Endodermal cell (in vitro differentiated cells): ENCODE measurements at regions not wholly inside any gene's neighbourhood (a gene's known extent, or its start where the extent isn't known, plus 50 kb on each side); places are given as distances from the start of the nearest gene placed in this dataset.

Source experiments
- DNase-seq: peaks from one replicate; pipeline ENCODE4 v3.0.0-alpha.2; 2017
- H3K27ac ChIP-seq: 2 replicates; pipeline ENCODE4 v1.5.1; 2013; ENCODE audit warnings: mild to moderate bottlenecking, low read depth, low read length, moderate library complexity
- H3K27me3 ChIP-seq: 2 replicates; pipeline ENCODE4 v1.6.1; 2013; ENCODE audit warnings: mild to moderate bottlenecking, low read length, moderate library complexity; ENCODE audit not compliant: insufficient read depth, control insufficient read depth, poor library complexity, severe bottlenecking
- H3K36me3 ChIP-seq: 2 replicates; pipeline ENCODE4 v1.7.0; 2013; ENCODE audit warnings: mild to moderate bottlenecking, low read length, moderate library complexity; ENCODE audit not compliant: control insufficient read depth, insufficient read depth
- H3K4me1 ChIP-seq: one replicate; pipeline ENCODE4 v1.7.0; 2013; ENCODE audit warnings: low read length; ENCODE audit not compliant: control insufficient read depth, insufficient read depth
- H3K4me3 ChIP-seq: 2 replicates; pipeline ENCODE4 v1.5.1; 2013; ENCODE audit warnings: mild to moderate bottlenecking, low read length, moderate library complexity
- H3K9ac ChIP-seq: 2 replicates; pipeline ENCODE4 v1.6.1; 2013; ENCODE audit warnings: mild to moderate bottlenecking, low read length, moderate library complexity; ENCODE audit not compliant: poor library complexity, severe bottlenecking; ENCODE audit errors: extremely low read depth
- H3K9me3 ChIP-seq: 2 replicates; pipeline ENCODE4 v1.6.1; 2013; ENCODE audit warnings: mild to moderate bottlenecking, low read length, moderate library complexity; ENCODE audit not compliant: control insufficient read depth
- H3K27ac Mint-ChIP-seq: 2 replicates; pipeline ENCODE4 v1.8.0; 2020; ENCODE audit warnings: mixed read lengths
- H3K27me3 Mint-ChIP-seq: 2 replicates; pipeline ENCODE4 v1.8.0; 2021; ENCODE audit warnings: mild to moderate bottlenecking, mixed read lengths; ENCODE audit not compliant: insufficient read depth
- H3K36me3 Mint-ChIP-seq: 2 replicates; pipeline ENCODE4 v1.8.0; 2020; ENCODE audit warnings: low read depth, mixed read lengths
- H3K4me1 Mint-ChIP-seq: 2 replicates; pipeline ENCODE4 v1.8.0; 2020; ENCODE audit warnings: mixed read lengths
- H3K4me3 Mint-ChIP-seq: 2 replicates; pipeline ENCODE4 v1.8.0; 2020; ENCODE audit warnings: mild to moderate bottlenecking, moderate library complexity, mixed read lengths
- H3K9me3 Mint-ChIP-seq: 2 replicates; pipeline ENCODE4 v1.8.0; 2020; ENCODE audit warnings: mild to moderate bottlenecking, mixed read lengths
- WGBS, 2 experiments: methylation state at CpG; one replicate each; pipeline versions ENCODE4 v1.1.5 to v1.1.7; 2013; ENCODE audit warnings: missing lambda C conversion rate in 2 of 2, mixed read lengths in 1 of 2; ENCODE audit not compliant: insufficient coverage in 1 of 2, insufficient read length in 1 of 2; 5-methylcytosine and 5-hydroxymethylcytosine counted together
- TF ChIP-seq, protein P1 (sequence below): fragments of 200-600 bp; sonication (generic); conservative IDR thresholded peaks from 2 replicates; pipeline ENCODE4 v1.5.0; 2021; ENCODE audit warnings: antibody characterized with exemption, mild to moderate bottlenecking

DNA sequence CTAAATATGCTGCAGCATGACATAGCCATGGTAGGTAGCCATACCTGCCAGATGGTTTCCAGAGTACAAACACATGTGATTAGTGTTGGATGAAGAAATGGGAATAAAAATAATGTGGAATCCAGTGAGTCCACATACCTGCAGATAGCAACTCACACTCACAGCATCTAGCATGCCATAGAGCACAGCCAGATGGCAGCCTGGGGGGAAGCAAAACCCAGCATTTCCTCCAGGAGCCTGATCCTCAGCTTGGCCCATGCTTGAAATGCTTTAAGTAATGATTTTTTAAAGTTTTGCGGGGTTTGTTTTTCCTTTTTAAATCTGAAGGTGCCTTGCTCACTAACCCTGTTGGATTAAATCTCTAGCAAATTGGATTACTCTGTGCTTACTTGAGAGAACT lies 535.1 kb downstream of the STK39 start:
- Mint-ChIP-seq H3K4me3 (no peak overlapping the region), H3K9me3 (peaks cover 2% of the 10 kb centered on the region), H3K27ac (no peak overlapping the region), H3K4me1 (peaks cover 19% of the 10 kb centered on the region), H3K27me3 (peaks cover 19% of the 10 kb centered on the region), H3K36me3 (no peaks in the 10 kb centered on the region)
- WGBS, 2 experiments, result 89 to 97% methylated on average over 1 of the region's 1 CpG
- Histone ChIP-seq H3K27me3 (no peaks in the 10 kb centered on the region), H3K4me3 (peak overlapping the region; percentile 24), H3K9me3 (no peaks in the 10 kb centered on the region), H3K27ac (no peak overlapping the region), H3K36me3 (no peaks in the 10 kb centered on the region), H3K9ac (no peak overlapping the region), H3K4me1 (no peaks in the 10 kb centered on the region)
- TF ChIP-seq, protein P1, sequence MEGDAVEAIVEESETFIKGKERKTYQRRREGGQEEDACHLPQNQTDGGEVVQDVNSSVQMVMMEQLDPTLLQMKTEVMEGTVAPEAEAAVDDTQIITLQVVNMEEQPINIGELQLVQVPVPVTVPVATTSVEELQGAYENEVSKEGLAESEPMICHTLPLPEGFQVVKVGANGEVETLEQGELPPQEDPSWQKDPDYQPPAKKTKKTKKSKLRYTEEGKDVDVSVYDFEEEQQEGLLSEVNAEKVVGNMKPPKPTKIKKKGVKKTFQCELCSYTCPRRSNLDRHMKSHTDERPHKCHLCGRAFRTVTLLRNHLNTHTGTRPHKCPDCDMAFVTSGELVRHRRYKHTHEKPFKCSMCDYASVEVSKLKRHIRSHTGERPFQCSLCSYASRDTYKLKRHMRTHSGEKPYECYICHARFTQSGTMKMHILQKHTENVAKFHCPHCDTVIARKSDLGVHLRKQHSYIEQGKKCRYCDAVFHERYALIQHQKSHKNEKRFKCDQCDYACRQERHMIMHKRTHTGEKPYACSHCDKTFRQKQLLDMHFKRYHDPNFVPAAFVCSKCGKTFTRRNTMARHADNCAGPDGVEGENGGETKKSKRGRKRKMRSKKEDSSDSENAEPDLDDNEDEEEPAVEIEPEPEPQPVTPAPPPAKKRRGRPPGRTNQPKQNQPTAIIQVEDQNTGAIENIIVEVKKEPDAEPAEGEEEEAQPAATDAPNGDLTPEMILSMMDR, result no peak
- DNase-seq, result no peak

DNA sequence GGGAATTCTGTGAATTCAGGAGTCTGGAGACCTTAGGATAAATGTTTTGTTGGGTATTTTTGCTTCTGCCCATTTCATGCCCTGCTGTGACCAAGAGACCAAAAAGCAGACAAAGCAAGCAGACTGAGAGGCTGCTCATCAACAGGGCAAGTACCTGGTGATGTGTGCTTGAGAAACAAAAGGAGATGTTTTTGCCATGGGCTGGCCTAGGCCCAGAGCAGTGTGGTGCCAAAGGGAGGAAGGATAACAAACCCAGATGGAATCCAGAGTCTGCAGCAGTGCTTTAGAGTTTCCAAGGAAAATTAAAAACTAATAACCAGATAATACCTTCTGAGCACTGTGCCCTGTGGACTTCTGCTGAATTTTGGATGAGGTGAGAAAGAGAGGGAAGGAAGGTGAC lies 538.4 kb downstream of the STK39 start:
- H3K4me3 ChIP-seq, result no peak overlapping the region
- Mint-ChIP-seq H3K36me3 (no peaks in the 10 kb centered on the region), H3K4me1 (peaks cover 20% of the 10 kb centered on the region)

DNA sequence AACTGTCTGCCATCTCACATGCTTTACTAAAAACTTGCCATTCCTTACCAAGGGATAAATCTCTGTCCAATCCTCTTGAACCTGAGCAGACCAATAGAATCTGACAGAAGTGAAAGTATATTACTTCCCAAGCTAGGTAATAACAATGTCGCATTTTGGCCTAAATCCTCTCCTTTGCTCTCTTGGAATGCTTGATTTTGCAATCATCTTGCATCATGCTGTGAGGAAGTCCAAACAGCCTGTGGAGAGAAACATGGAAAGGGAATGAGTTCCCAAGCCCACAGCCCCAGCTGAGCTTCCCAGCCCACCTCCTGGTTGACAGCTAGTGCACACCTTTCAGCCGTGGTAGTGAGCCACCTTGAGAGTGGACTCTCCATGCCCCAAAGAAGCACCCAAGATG lies 540.6 kb downstream of the STK39 start:
- H3K4me1 Mint-ChIP-seq, result peaks cover 17% of the 10 kb centered on the region
- H3K36me3 Mint-ChIP-seq, result no peaks in the 10 kb centered on the region
- Histone ChIP-seq H3K27ac (no peak overlapping the region), H3K27me3 (no peaks in the 10 kb centered on the region), H3K9ac (no peak overlapping the region), H3K4me3 (no peak overlapping the region), H3K4me1 (peaks cover 4% of the 10 kb centered on the region), H3K9me3 (no peaks in the 10 kb centered on the region), H3K36me3 (no peaks in the 10 kb centered on the region)
- no peak for DNase-seq
- no peaks in the 10 kb centered on the region for H3K9me3 Mint-ChIP-seq
- no peak overlapping the region for H3K27ac Mint-ChIP-seq
- H3K4me3 Mint-ChIP-seq, result no peak overlapping the region
- 40 to 48% methylated on average over 2 of the region's 2 CpGs for WGBS, 2 experiments
- H3K27me3 Mint-ChIP-seq, result no peaks in the 10 kb centered on the region
- TF ChIP-seq, protein P1, result no peak

More for the DNA sequence above, 538.4 kb downstream of the STK39 start:
- Histone ChIP-seq H3K9me3 (no peaks in the 10 kb centered on the region), H3K9ac (no peak overlapping the region), H3K27ac (no peak overlapping the region), H3K27me3 (no peaks in the 10 kb centered on the region), H3K4me1 (peaks cover 4% of the 10 kb centered on the region), H3K36me3 (no peaks in the 10 kb centered on the region)
- TF ChIP-seq, protein P1, result no peak
- Mint-ChIP-seq H3K27ac (no peak overlapping the region), H3K9me3 (no peaks in the 10 kb centered on the region), H3K4me3 (no peak overlapping the region), H3K27me3 (no peaks in the 10 kb centered on the region)
- no peak for DNase-seq
